ENCODE measurements at regions not wholly inside any gene's neighbourhood (a gene's known extent, or its start where the extent isn't known, plus 50 kb on each side); places are given as distances from the start of the nearest gene placed in this dataset.
"Not testable (repeated sequence)": the region's sequence is repeated elsewhere in the genome, so short reads cannot be mapped to it uniquely, and the experiment has no call there.

DNA sequence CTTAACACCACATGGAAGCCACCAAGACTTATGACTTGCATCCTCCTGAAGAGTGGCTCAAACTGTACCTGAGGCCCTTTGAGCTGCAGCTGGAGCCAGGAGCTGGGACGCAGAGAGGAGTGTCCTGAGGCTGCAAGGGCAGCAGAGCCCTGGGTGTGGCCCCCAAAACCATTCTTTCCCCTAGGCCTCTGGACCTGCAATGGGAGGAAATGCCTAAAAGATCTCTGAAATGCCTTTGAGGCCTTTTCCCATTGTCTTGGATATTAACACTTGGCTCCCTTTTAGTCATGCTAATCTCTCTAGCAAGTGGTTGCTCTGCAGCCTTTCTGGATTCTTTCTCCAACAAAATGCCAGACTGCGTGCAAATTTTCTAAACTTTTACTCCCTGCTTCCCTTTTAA, 156.1 kb downstream of the SLC38A4 start:
- DNase-seq: no peak

GRCh38 chr12:46667551-46667950, 158.2 kb downstream of the SLC38A4 start:
- no peak for DNase-seq

- no peak for DNase-seq
Measured at GRCh38 chr12:46664761-46665287, 161.0 kb downstream of the SLC38A4 start.

- DNase-seq: no peak
Measured at GRCh38 chr12:46663318-46663717, 162.5 kb downstream of the SLC38A4 start.

GRCh38 chr12:46661110-46661845, 164.5 kb downstream of the SLC38A4 start:
- no peak for DNase-seq

DNA sequence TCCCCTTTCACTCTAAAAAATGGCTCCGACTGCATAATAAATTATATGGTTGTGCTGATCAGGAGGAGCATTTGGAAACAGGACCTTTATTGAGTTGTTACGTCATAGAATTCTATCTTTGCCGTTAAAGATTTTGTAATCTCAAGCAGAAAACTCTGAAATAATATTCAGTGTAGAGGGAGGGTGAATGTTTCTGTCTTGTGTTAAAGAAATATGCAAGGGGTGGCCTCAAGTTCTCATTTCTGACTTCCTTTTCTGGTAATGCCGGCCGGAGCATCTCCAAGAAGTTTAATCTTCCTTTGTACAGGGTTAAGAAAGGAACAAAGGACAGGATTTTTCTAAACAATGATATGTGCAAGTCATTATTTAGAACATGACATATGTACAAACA, 165.1 kb downstream of the SLC38A4 start:
- no peak for DNase-seq

DNA sequence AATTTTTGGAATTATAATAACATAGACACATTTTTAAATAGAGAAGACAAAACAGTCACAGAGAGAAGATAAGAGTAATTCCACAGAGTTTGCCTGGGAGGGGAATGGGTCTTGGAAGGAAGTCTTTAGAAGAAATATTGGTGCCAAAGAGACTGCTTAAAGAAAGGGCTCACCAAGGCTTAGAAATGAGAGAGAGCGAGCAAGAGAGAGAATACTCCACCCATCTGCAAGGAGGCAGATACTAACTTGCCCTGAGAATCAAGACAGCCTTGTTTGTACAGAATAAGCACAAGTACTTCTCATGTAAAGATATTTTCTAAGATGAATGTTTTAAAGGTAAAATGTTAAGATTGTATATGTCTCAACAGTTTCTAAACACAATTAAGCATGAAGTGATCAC, 165.5 kb downstream of the SLC38A4 start:
- no peak for DNase-seq

DNA sequence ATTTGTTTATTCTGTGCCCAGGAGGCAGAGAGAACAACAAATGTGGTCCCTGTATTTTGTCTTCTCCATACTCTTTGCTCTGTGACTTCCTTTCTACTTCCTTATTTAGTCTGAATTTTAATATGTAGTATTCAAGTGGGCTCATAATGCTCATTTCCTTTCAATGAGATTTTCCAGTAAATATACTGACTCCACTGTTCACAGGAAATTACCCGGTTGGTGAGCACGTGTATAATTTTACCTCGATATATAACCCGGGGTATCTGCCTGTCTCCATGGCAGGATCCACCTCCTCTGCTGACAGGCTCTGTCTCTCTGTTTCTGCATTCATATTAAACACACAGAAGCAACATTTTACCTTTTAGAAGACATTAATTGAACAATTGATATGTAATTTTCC, 166.0 kb downstream of the SLC38A4 start:
- no peak for DNase-seq

GRCh38 chr12:46659032-46659650, 166.7 kb downstream of the SLC38A4 start:
- no peak for DNase-seq

DNA sequence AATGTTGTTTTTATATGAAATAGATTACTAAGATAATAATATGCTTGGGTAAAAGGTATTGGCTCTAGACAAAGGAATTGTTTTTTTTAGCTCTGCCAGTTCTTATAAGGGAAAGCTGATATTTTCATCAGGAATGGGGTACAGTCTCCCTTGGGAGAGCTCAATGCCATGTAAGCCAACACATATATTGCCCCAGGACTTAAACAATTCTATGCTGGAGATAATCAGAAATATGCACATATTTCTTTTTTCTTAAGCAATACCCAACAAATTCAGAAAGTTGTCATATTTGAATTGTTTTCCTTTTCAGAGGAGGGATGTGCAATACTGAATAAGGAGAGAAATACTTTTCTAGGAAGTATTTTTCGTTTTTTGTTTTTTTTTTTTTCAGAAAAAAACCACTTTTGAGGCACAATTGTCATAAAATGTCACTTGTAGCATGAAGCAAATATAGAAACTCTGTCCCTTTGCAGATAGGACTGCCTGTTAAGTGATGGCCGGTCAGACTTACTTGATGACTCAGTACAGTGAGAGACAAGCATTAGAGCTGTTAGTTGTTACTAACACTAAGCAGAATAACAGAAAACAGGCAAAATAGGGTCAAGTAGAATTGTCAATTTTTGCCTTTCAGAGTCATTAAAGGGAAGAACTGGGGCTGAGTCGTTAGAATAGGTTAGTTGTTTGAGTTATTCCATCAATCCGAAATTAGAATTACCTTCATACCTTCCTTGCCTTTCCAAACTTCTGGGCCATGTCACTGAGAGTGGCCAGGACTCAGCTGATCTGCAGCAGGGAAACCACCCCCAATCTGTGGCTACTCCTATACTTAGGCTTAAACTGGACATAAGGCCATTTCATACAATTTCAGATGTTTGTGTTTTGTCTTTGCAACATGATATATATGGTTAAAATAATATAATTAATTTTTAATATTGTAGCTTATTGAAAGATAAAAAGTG, 168.1 kb downstream of the SLC38A4 start:
- DNase-seq: no peak

- not testable (repeated sequence) for DNase-seq
Measured at GRCh38 chr12:46655984-46656383, 169.8 kb downstream of the SLC38A4 start.

- no peak for DNase-seq
Measured at GRCh38 chr12:46653311-46653710, 172.5 kb downstream of the SLC38A4 start.

DNA sequence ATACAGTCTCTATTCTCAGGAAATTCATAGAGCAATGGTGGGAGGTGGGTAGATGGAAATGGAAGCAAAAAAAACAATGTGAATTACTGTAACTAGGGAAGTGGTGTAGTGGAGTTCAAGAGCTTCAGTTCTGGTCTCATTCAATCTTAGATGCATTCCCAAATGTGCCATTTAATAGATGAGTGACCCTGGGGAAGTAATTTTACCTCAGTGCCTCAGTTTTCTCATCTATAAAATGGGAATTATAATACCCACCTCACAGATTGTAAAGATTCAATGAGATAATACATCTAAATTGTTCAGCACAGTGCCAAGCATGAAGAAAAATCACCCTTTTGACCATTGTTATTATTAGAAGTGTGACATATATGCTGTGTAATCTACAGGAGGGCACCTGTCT, 173.1 kb downstream of the SLC38A4 start:
- DNase-seq: no peak

DNA sequence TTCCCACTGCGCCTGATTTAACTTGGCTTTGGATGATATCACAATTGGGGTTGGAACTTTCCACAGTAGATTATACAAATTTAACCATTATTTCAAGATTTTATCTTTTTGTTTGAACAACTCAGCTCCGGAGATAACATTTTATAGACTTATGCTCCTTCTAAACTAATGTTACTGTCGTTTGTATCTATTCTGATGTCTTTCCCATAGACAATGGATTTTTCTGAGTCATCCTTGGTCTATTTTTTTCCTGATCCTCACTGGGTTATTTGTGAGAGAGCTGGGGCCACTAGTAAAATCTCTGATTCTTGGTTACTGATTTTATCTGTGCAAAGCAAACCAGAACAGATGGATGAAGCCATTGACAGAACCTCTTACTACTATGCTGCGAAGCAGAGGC, 175.1 kb downstream of the SLC38A4 start:
- no peak for DNase-seq

DNA sequence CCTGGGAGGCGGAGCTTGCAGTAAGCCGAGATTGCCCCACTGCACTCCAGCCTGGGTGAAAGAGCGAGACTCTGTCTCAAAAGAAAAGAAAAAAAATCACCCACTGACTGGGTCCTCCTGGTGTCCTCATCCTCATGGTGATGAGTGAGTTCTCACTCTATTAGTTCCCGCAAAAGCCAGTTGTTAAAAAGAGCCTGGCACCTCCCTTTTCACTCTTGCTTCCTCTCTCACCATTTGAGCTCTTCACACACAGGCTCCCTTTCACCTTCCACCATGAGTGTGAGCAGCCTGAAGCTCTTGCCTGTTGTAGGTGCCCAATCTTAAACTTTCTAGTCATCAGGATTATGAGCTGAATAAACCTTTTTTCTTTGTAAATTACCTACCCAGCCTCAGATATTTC, 176.4 kb downstream of the SLC38A4 start:
- DNase-seq: no peak

DNA sequence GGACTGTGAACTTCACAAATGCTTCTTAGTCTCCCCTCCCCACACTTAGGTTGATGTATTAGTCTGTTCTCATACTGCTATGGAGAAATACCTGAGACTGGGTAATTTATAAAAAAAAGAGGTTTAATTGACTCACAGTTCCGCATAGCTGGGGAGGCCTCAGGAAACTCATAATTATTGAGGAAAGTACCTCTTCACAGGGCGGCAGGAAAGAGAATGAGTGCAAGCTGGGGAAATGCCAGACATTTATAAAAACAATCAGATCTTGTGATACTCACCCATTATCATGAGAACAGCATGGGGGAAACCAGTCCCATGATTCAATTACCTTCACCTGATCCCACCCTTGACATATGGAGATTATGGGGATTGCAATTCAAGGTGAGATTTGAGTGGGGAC, 178.8 kb downstream of the SLC38A4 start:
- no peak for DNase-seq

DNA sequence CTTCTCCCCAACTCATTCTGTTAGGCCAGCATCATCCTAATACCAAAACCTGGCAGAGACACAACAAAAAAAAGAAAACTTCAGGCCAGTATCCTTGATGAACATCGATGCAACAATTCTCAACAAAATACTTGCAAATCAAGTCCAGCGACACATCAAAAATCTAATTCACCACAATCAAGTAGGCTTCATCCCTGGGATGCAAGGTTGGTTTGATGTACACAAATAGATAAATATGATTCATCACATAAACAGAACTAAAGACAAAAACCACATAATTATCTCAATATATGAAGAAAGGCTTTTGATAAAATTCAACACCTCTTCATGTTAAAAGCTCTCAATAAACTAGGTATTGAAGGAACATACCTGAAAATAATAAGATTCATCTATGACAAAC, 184.1 kb downstream of the SLC38A4 start:
- not testable (repeated sequence) for DNase-seq

DNA sequence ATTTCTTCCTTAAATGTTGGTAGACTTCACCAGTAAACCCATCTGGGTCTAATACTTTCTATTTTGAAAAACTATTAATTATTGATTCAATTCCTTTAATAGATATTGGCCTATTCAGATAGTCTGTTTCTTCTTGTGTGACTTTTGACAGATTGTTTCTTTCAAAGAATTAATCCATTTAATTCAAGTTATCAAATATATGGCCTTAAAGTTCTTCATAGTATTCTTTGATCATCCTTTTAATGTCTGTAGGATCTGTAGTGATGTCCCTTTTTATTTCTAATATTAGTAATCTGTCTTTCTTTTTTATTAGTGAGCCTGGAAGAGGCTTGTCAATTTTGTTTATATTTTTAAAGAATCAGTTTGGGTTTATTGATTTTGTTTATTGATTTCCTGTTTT, 190.0 kb downstream of the SLC38A4 start:
- DNase-seq: no peak

DNA sequence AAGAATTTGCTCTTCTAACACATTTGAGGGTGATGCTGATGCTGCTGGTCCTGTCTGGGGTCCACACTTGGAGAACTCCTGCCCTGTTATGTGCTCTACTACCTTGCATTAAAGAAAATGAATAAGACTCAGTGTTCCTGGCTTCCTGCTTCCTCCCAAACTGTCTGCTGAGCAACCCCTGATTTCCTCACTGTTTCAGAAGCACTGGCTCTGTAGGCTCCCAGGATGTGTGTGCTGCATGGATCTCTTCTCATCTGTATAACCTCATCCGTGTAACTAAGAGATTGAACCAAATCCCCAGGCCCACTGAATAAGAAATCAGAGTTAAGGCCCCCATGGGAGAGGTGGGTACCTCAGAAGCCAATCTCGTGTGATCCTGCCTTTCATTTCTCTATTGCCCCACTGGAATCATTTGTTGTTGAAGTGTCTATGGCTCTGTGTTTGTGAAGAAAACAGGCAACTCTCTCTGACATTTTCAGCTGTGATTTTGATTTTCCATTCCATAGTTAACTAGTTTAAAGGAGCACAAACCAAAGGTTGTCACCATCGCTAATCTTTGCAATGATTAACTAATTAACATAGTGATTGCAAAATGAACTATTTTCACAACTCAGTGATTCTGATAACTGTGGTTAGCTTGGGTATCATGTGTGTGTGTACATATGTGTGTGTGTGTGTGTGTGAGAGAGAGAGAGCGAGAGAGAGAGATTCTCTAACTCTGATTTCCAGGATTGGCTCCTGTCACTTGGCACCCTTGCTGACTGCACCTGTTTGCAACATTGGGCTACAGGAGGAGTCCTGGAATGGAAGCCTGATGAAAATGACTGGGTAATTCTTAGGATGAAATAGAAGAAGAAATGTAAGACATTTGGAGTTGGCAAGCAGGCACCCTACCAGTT, 196.2 kb downstream of the SLC38A4 start:
- DNase-seq: no peak

DNA sequence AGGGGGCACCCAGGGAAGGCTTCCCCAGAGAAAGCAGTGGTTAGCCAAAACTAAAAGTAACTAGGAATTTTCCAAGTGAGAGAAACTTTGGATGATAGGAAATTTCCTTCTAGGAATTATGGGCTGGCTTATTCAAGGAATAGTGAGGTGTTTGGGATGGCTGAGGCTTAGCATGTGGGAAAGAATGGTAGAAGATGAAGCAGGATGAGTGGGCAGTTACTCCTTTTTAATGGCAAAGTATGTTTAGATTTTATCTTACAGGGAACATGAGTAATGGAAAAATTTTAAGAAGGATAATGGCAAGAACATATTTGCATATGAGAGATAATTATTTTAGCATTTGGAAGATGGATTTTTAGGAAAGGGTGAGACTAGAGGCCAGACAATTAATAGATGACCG, 197.6 kb downstream of the SLC38A4 start:
- no peak for DNase-seq

GRCh38 chr12:46627686-46628085, 198.1 kb downstream of the SLC38A4 start:
- no peak for DNase-seq

GRCh38 chr12:46619474-46619873, 206.3 kb downstream of the SLC38A4 start:
- DNase-seq: not testable (repeated sequence)
